ENCODE measurements at regions not wholly inside any gene's neighbourhood (a gene's known extent, or its start where the extent isn't known, plus 50 kb on each side); places are given as distances from the start of the nearest gene placed in this dataset.
"Not testable (repeated sequence)": the region's sequence is repeated elsewhere in the genome, so short reads cannot be mapped to it uniquely, and the experiment has no call there.

GRCh38 chr16:26595199-26595598 is 471.5 kb upstream of the C16orf82 start:
- no peak for TF ChIP-seq CTCF (IDR thresholded peaks at IDR 0.05; ENCODE audit: poor library complexity, severe bottlenecking)
- DNase-seq (ENCODE audit: low spot score) (no peak), ATAC-seq (ENCODE audit: low read depth) (no peak)
- Histone ChIP-seq H3K4me3 (ENCODE audit: severe bottlenecking) (no peak overlapping the region), H3K4me1 (ENCODE audit: insufficient read depth, poor library complexity, severe bottlenecking) (no peaks in the 10 kb centered on the region), H3K36me3 (ENCODE audit: low read depth) (no peaks in the 10 kb centered on the region), H3K27me3 (ENCODE audit: insufficient read depth, poor library complexity, severe bottlenecking) (no peaks in the 10 kb centered on the region), H3K9me3 (ENCODE audit: severe bottlenecking) (no peaks in the 10 kb centered on the region), H3K27ac (ENCODE audit: poor library complexity, severe bottlenecking) (no peak overlapping the region)

- not testable (repeated sequence) for H3K9me3 ChIP-seq (ENCODE audit: severe bottlenecking); DNase-seq (ENCODE audit: low spot score); H3K4me1 ChIP-seq (ENCODE audit: insufficient read depth, poor library complexity, severe bottlenecking); H3K36me3 ChIP-seq (ENCODE audit: low read depth); H3K4me3 ChIP-seq (ENCODE audit: severe bottlenecking); H3K27me3 ChIP-seq (ENCODE audit: insufficient read depth, poor library complexity, severe bottlenecking); H3K27ac ChIP-seq (ENCODE audit: poor library complexity, severe bottlenecking); ATAC-seq (ENCODE audit: low read depth)
Observed at GRCh38 chr16:26596033-26596432, 470.7 kb upstream of the C16orf82 start.

- no peak for TF ChIP-seq CTCF (IDR thresholded peaks at IDR 0.05; ENCODE audit: poor library complexity, severe bottlenecking)
- no peak for DNase-seq (ENCODE audit: low spot score)
Observed at GRCh38 chr16:26598061-26598460, 468.7 kb upstream of the C16orf82 start.

GRCh38 chr16:26598998-26599784 is 467.5 kb upstream of the C16orf82 start:
- no peak overlapping the region for H3K4me3 ChIP-seq (ENCODE audit: severe bottlenecking)
- no peak for TF ChIP-seq CTCF (IDR thresholded peaks at IDR 0.05; ENCODE audit: poor library complexity, severe bottlenecking)
- no peak overlapping the region for H3K27ac ChIP-seq (ENCODE audit: poor library complexity, severe bottlenecking)
- no peaks in the 10 kb centered on the region for H3K27me3 ChIP-seq (ENCODE audit: insufficient read depth, poor library complexity, severe bottlenecking)
- H3K36me3 ChIP-seq (ENCODE audit: low read depth): no peaks in the 10 kb centered on the region
- ATAC-seq (ENCODE audit: low read depth) (no peak), DNase-seq (ENCODE audit: low spot score) (no peak)
- H3K4me1 ChIP-seq (ENCODE audit: insufficient read depth, poor library complexity, severe bottlenecking): no peaks in the 10 kb centered on the region
- H3K9me3 ChIP-seq (ENCODE audit: severe bottlenecking): no peaks in the 10 kb centered on the region

More at GRCh38 chr16:26598061-26598460, 468.7 kb upstream of the C16orf82 start:
- no peak for ATAC-seq (ENCODE audit: low read depth)
- H3K4me3 ChIP-seq (ENCODE audit: severe bottlenecking): no peak overlapping the region
- no peaks in the 10 kb centered on the region for H3K36me3 ChIP-seq (ENCODE audit: low read depth)
- H3K9me3 ChIP-seq (ENCODE audit: severe bottlenecking): no peaks in the 10 kb centered on the region
- no peaks in the 10 kb centered on the region for H3K4me1 ChIP-seq (ENCODE audit: insufficient read depth, poor library complexity, severe bottlenecking)
- H3K27me3 ChIP-seq (ENCODE audit: insufficient read depth, poor library complexity, severe bottlenecking): no peaks in the 10 kb centered on the region
- no peak overlapping the region for H3K27ac ChIP-seq (ENCODE audit: poor library complexity, severe bottlenecking)

GRCh38 chr16:26599785-26600104 is 467.0 kb upstream of the C16orf82 start:
- ATAC-seq (ENCODE audit: low read depth): no peak
- no peak overlapping the region for H3K4me3 ChIP-seq (ENCODE audit: severe bottlenecking)
- DNase-seq (ENCODE audit: low spot score): no peak
- H3K27ac ChIP-seq (ENCODE audit: poor library complexity, severe bottlenecking): no peak overlapping the region
- H3K27me3 ChIP-seq (ENCODE audit: insufficient read depth, poor library complexity, severe bottlenecking): no peaks in the 10 kb centered on the region
- H3K36me3 ChIP-seq (ENCODE audit: low read depth): no peaks in the 10 kb centered on the region
- no peak for TF ChIP-seq CTCF (IDR thresholded peaks at IDR 0.05; ENCODE audit: poor library complexity, severe bottlenecking)
- no peaks in the 10 kb centered on the region for H3K9me3 ChIP-seq (ENCODE audit: severe bottlenecking)
- no peaks in the 10 kb centered on the region for H3K4me1 ChIP-seq (ENCODE audit: insufficient read depth, poor library complexity, severe bottlenecking)

Measured in RWPE2 (cell line).